ENCODE measurements at regions not wholly inside any gene's neighbourhood (a gene's known extent, or its start where the extent isn't known, plus 50 kb on each side); places are given as distances from the start of the nearest gene placed in this dataset.

GRCh38 chr13:59094181-59094580 is 1069.5 kb downstream of the DIAPH3 start:
- TF ChIP-seq CTCF (IDR thresholded peaks at IDR 0.05) (no peak), POLR2AphosphoS5 (IDR thresholded peaks at IDR 0.05) (no peak), POLR2A (IDR thresholded peaks at IDR 0.05) (no peak)

All from prostate gland (tissue), 2 donors.